ENCODE measurements at regions not wholly inside any gene's neighbourhood (a gene's known extent, or its start where the extent isn't known, plus 50 kb on each side); places are given as distances from the start of the nearest gene placed in this dataset.
A peak's percentile ranks its signal among the peaks of the same experiment; 100 is the strongest.
"Not testable (repeated sequence)": the region's sequence is repeated elsewhere in the genome, so short reads cannot be mapped to it uniquely, and the experiment has no call there.

- no peak overlapping the region for H3K4me3 ChIP-seq (ENCODE audit: insufficient read depth in 1 of 2, low read depth in 1 of 2, low read length in 2 of 2)
- no peaks in the 10 kb centered on the region for H3K36me3 ChIP-seq (ENCODE audit: control insufficient read depth in 1 of 2, insufficient read depth in 2 of 2, low read depth in 1 of 2, low read length in 2 of 2)
- H2BK15ac ChIP-seq (ENCODE audit: low read depth, poor library complexity, severe bottlenecking): no peak overlapping the region
- H3K23ac ChIP-seq (ENCODE audit: low read length in 2 of 2): no peak overlapping the region
- no peak overlapping the region for H2AK5ac ChIP-seq (ENCODE audit: low read length, severe bottlenecking)
- H3K27me3 ChIP-seq (ENCODE audit: control insufficient read depth in 1 of 2, insufficient read depth in 1 of 2, low read length in 2 of 2): no peaks in the 10 kb centered on the region
- WGBS: 88% methylated on average over 1 of the region's 4 CpGs
- no peaks in the 10 kb centered on the region for H3K4me1 ChIP-seq (ENCODE audit: control insufficient read depth, insufficient read depth, low read depth, low read length)
- H4K91ac ChIP-seq (ENCODE audit: low read length): no peak overlapping the region
- no peak overlapping the region for H3K18ac ChIP-seq (ENCODE audit: low read depth in 1 of 2, low read length in 2 of 2)
- H2BK120ac ChIP-seq (ENCODE audit: low read depth, low read length): peak overlapping the region; percentile 34
- no peak overlapping the region for H3K27ac ChIP-seq (ENCODE audit: low read length, poor library complexity, severe bottlenecking)
- H3K9ac ChIP-seq (ENCODE audit: low read length): no peak overlapping the region
- no peak overlapping the region for H3K4me2 ChIP-seq (ENCODE audit: low read length, poor library complexity, severe bottlenecking)
- H3K4ac ChIP-seq (ENCODE audit: low read depth in 1 of 2, low read length in 2 of 2): no peak overlapping the region
- H3K14ac ChIP-seq (ENCODE audit: low read length in 2 of 2): no peak overlapping the region
- DNase-seq: peak; percentile 15
- no peaks in the 10 kb centered on the region for H3K9me3 ChIP-seq (ENCODE audit: control insufficient read depth, low read length)
- no peak overlapping the region for H4K8ac ChIP-seq (ENCODE audit: low read length)
- no peaks in the 10 kb centered on the region for H3K79me1 ChIP-seq (replicated peaks; ENCODE audit: low read length, poor library complexity, severe bottlenecking)
- no peak overlapping the region for H2BK5ac ChIP-seq (ENCODE audit: low read depth, low read length, poor library complexity, severe bottlenecking)
- no peak overlapping the region for H2AFZ ChIP-seq (ENCODE audit: low read depth, low read length)
- no peak overlapping the region for H2BK12ac ChIP-seq (ENCODE audit: low read length in 2 of 2)
These were observed 281.1 kb upstream of the AMIGO2 start for GRCh38 chr12:47360771-47361388.

- H2BK5ac ChIP-seq (ENCODE audit: low read depth, low read length, poor library complexity, severe bottlenecking): no peak overlapping the region
- no peaks in the 10 kb centered on the region for H3K79me1 ChIP-seq (replicated peaks; ENCODE audit: low read length, poor library complexity, severe bottlenecking)
- no peak for DNase-seq
- H2AFZ ChIP-seq (ENCODE audit: low read depth, low read length): no peak overlapping the region
- no peak overlapping the region for H4K91ac ChIP-seq (ENCODE audit: low read length)
- H2BK120ac ChIP-seq (ENCODE audit: low read depth, low read length): no peak overlapping the region
- H3K4me2 ChIP-seq (ENCODE audit: low read length, poor library complexity, severe bottlenecking): no peak overlapping the region
- no peak overlapping the region for H2AK5ac ChIP-seq (ENCODE audit: low read length, severe bottlenecking)
- no peak overlapping the region for H3K4me3 ChIP-seq (ENCODE audit: insufficient read depth in 1 of 2, low read depth in 1 of 2, low read length in 2 of 2)
- H3K27me3 ChIP-seq (ENCODE audit: control insufficient read depth in 1 of 2, insufficient read depth in 1 of 2, low read length in 2 of 2): no peaks in the 10 kb centered on the region
- WGBS: 86% methylated on average over 1 of the region's 1 CpG
- H3K27ac ChIP-seq (ENCODE audit: low read length, poor library complexity, severe bottlenecking): no peak overlapping the region
- no peak overlapping the region for H4K8ac ChIP-seq (ENCODE audit: low read length)
- no peak overlapping the region for H2BK15ac ChIP-seq (ENCODE audit: low read depth, poor library complexity, severe bottlenecking)
- H3K9ac ChIP-seq (ENCODE audit: low read length): no peak overlapping the region
- H3K4ac ChIP-seq (ENCODE audit: low read depth in 1 of 2, low read length in 2 of 2): no peak overlapping the region
- no peak overlapping the region for H2BK12ac ChIP-seq (ENCODE audit: low read length in 2 of 2)
- no peaks in the 10 kb centered on the region for H3K36me3 ChIP-seq (ENCODE audit: control insufficient read depth in 1 of 2, insufficient read depth in 2 of 2, low read depth in 1 of 2, low read length in 2 of 2)
- H3K9me3 ChIP-seq (ENCODE audit: control insufficient read depth, low read length): no peaks in the 10 kb centered on the region
- H3K18ac ChIP-seq (ENCODE audit: low read depth in 1 of 2, low read length in 2 of 2): no peak overlapping the region
- H3K23ac ChIP-seq (ENCODE audit: low read length in 2 of 2): no peak overlapping the region
- H3K4me1 ChIP-seq (ENCODE audit: control insufficient read depth, insufficient read depth, low read depth, low read length): no peaks in the 10 kb centered on the region
- H3K14ac ChIP-seq (ENCODE audit: low read length in 2 of 2): no peak overlapping the region
These were observed 280.3 kb upstream of the AMIGO2 start for GRCh38 chr12:47360093-47360480.

GRCh38 chr12:47359310-47360092 is 279.7 kb upstream of the AMIGO2 start:
- no peak overlapping the region for H2BK12ac ChIP-seq (ENCODE audit: low read length in 2 of 2)
- no peak overlapping the region for H3K18ac ChIP-seq (ENCODE audit: low read depth in 1 of 2, low read length in 2 of 2)
- no peak overlapping the region for H3K27ac ChIP-seq (ENCODE audit: low read length, poor library complexity, severe bottlenecking)
- no peak overlapping the region for H2BK15ac ChIP-seq (ENCODE audit: low read depth, poor library complexity, severe bottlenecking)
- H3K79me1 ChIP-seq (replicated peaks; ENCODE audit: low read length, poor library complexity, severe bottlenecking): no peaks in the 10 kb centered on the region
- H2BK120ac ChIP-seq (ENCODE audit: low read depth, low read length): no peak overlapping the region
- H3K9me3 ChIP-seq (ENCODE audit: control insufficient read depth, low read length): no peaks in the 10 kb centered on the region
- 93% methylated on average over 6 of the region's 7 CpGs for WGBS
- no peak overlapping the region for H3K23ac ChIP-seq (ENCODE audit: low read length in 2 of 2)
- no peaks in the 10 kb centered on the region for H3K27me3 ChIP-seq (ENCODE audit: control insufficient read depth in 1 of 2, insufficient read depth in 1 of 2, low read length in 2 of 2)
- no peak overlapping the region for H3K4me3 ChIP-seq (ENCODE audit: insufficient read depth in 1 of 2, low read depth in 1 of 2, low read length in 2 of 2)
- no peaks in the 10 kb centered on the region for H3K4me1 ChIP-seq (ENCODE audit: control insufficient read depth, insufficient read depth, low read depth, low read length)
- H2BK5ac ChIP-seq (ENCODE audit: low read depth, low read length, poor library complexity, severe bottlenecking): no peak overlapping the region
- H4K8ac ChIP-seq (ENCODE audit: low read length): no peak overlapping the region
- no peak overlapping the region for H3K9ac ChIP-seq (ENCODE audit: low read length)
- H3K4me2 ChIP-seq (ENCODE audit: low read length, poor library complexity, severe bottlenecking): no peak overlapping the region
- H3K14ac ChIP-seq (ENCODE audit: low read length in 2 of 2): no peak overlapping the region
- H2AK5ac ChIP-seq (ENCODE audit: low read length, severe bottlenecking): no peak overlapping the region
- DNase-seq: no peak
- H2AFZ ChIP-seq (ENCODE audit: low read depth, low read length): no peak overlapping the region
- H3K36me3 ChIP-seq (ENCODE audit: control insufficient read depth in 1 of 2, insufficient read depth in 2 of 2, low read depth in 1 of 2, low read length in 2 of 2): no peaks in the 10 kb centered on the region
- no peak overlapping the region for H4K91ac ChIP-seq (ENCODE audit: low read length)
- no peak overlapping the region for H3K4ac ChIP-seq (ENCODE audit: low read depth in 1 of 2, low read length in 2 of 2)

GRCh38 chr12:47357006-47357405 is 277.2 kb upstream of the AMIGO2 start:
- not testable (repeated sequence) for H3K27me3 ChIP-seq (ENCODE audit: control insufficient read depth in 1 of 2, insufficient read depth in 1 of 2, low read length in 2 of 2); H3K4ac ChIP-seq (ENCODE audit: low read depth in 1 of 2, low read length in 2 of 2); H2BK5ac ChIP-seq (ENCODE audit: low read depth, low read length, poor library complexity, severe bottlenecking); H3K14ac ChIP-seq (ENCODE audit: low read length in 2 of 2); H4K8ac ChIP-seq (ENCODE audit: low read length); H3K23ac ChIP-seq (ENCODE audit: low read length in 2 of 2); H3K4me2 ChIP-seq (ENCODE audit: low read length, poor library complexity, severe bottlenecking); H3K9me3 ChIP-seq (ENCODE audit: control insufficient read depth, low read length); H3K4me1 ChIP-seq (ENCODE audit: control insufficient read depth, insufficient read depth, low read depth, low read length); H3K18ac ChIP-seq (ENCODE audit: low read depth in 1 of 2, low read length in 2 of 2); H2AFZ ChIP-seq (ENCODE audit: low read depth, low read length); H2AK5ac ChIP-seq (ENCODE audit: low read length, severe bottlenecking); H2BK12ac ChIP-seq (ENCODE audit: low read length in 2 of 2); H2BK15ac ChIP-seq (ENCODE audit: low read depth, poor library complexity, severe bottlenecking); DNase-seq; H3K4me3 ChIP-seq (ENCODE audit: insufficient read depth in 1 of 2, low read depth in 1 of 2, low read length in 2 of 2); H3K79me1 ChIP-seq (replicated peaks; ENCODE audit: low read length, poor library complexity, severe bottlenecking); H3K9ac ChIP-seq (ENCODE audit: low read length); H3K27ac ChIP-seq (ENCODE audit: low read length, poor library complexity, severe bottlenecking); H3K36me3 ChIP-seq (ENCODE audit: control insufficient read depth in 1 of 2, insufficient read depth in 2 of 2, low read depth in 1 of 2, low read length in 2 of 2); H2BK120ac ChIP-seq (ENCODE audit: low read depth, low read length); H4K91ac ChIP-seq (ENCODE audit: low read length)
- 93% methylated on average over 6 of the region's 8 CpGs for WGBS
